Stimulated activated CD4-positive, alpha-beta T cell treated with anti-CD3 and anti-CD28 coated beads, Interleukin-15, amount 100 ng/mL, for 24 hours (primary cell): ENCODE measurements at regions not wholly inside any gene's neighbourhood (a gene's known extent, or its start where the extent isn't known, plus 50 kb on each side); places are given as distances from the start of the nearest gene placed in this dataset.
"Not testable (repeated sequence)": the region's sequence is repeated elsewhere in the genome, so short reads cannot be mapped to it uniquely, and the experiment has no call there.

Experiments
- DNase-seq: peaks from one replicate; pipeline ENCODE4 v3.0.0-alpha.2; 2020

DNA sequence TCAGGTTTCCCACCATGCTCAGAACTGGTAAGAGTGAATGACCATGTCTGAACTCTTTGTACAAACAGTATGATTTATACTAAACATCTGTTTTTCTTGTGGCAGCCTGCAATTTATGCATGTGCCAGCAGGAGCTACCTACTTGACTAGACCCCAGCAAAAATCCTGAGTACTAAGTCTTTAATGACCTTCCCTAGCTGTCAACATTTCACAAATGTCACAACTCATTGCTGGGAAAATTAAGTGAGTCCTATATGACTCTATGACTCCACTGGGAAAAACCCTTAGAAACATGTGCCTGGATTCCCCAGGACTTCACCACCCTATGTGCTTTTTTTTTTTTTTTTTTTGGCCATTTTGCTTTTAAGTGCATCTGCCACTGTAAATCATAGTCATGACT lies 1225.8 kb downstream of the SUCLG1 start:
- no peak for DNase-seq

DNA sequence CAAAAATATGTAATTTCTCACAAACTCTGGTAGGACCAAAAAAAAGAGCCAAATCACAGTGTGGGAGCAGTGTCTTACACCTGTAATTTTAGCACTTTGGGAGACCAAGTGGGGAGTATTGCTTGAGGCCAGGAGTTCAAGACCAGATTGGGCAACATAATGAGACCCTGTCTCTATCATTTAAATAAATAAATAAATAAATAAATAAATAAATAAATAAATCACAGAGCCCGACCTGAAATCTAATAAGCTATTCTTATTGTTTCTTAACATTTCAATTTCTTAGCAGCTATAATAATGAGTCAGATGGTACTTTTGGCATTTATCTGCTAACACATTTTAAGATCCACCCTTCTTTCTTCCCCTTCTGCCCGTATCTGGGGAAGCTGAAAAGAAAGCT lies 1229.6 kb downstream of the SUCLG1 start:
- no peak for DNase-seq

DNA sequence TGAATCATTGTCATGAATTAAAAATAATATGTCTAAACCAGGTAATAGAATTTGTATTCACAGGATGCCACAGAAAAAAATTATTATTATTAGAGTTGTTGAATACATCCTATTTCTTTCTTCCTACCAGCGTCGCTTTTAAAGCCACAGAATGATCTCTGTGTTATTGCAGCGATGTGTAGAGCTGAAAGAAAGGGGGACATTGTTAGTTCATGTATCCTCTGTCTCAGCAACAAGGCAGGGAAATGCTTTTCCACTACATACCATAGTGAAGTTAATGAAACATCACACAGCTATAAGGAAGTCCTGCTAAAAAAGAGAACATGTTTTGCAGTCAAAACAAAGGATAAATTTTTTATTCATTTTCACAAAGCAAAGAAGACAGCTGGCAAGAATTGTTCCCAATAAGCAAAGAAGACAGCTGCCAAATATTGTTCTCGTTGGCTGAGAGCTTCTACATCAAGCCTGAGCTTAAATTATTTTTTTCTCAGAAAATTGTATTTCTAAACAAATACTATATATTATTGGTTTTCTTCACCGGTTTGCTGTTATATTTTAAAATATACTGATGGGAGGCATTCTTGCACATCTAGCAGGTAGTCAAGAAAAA lies 1234.4 kb downstream of the SUCLG1 start:
- DNase-seq = no peak

DNA sequence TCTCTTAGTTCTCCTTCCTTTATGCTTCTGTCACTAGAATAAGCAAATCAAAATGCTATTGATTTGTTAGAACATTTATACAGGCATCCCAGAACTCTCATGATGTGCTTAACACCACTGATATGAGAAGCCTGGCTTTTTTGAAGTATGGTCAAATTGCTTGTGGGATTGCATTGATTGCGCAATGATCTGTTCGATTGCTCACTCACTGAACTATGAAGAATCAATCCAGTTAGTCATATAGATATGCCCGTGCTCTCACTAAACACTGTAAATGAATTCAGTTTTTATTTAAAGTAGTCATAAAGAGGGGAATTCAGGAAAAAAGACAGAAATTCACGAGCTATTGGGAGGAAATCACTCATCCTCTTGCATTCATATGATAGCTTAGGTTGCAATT lies 1237.8 kb downstream of the SUCLG1 start:
- DNase-seq = no peak

DNA sequence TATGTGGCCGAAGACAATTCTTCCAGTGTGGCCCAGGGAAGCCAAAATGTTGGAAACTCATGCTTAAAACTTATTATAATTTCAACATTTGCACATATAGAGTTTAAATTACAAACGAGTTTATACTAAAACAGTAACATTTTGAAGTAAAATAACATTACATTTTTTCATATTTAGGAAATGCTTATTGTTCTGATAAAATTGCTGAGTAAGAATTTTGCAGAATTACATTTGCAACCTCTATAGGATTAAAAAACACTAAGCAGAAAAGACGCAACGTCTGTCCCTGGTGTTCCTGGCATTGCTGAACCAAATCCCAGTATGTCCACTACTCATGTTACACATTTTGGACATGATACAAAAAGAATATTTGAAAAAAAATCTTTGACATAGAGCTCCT lies 1241.2 kb downstream of the SUCLG1 start:
- no peak for DNase-seq

DNA sequence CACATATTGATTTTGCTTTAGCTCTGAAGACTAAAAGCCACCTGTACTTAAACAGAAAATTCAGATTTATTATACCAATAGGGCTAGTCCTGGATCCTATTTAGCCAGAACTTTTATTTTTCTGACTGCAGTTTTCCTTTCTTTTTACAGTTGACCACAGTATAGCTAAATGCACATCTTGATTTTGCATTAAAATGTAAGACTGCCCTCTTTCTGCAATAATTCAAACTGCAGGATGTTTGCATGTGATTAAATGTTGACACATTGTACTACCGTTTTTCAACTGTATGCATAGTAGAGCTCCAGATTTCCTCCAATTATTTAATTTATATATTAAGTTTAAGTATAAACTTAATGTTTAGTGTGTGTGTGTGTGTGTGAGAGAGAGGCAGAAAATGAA lies 1262.9 kb downstream of the SUCLG1 start:
- no peak for DNase-seq

DNA sequence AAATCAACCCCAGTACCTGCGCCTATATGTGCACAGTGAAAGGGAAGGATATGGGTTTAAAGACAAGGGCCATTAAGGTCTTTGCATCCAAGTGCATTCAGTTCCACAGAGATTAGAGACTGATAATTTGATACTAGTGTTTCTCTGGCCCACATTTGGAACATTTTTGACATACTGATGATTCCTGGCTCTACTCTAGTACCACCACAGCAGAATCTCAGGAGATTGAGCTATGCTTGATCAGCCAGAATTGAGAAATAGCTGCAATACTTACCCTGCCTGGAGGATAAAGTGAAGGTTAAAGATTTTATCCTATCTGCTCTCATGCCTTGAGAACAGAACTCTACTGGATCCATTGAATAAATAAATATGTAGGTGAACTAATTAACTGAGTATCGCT lies 1267.8 kb downstream of the SUCLG1 start:
- no peak for DNase-seq

DNA sequence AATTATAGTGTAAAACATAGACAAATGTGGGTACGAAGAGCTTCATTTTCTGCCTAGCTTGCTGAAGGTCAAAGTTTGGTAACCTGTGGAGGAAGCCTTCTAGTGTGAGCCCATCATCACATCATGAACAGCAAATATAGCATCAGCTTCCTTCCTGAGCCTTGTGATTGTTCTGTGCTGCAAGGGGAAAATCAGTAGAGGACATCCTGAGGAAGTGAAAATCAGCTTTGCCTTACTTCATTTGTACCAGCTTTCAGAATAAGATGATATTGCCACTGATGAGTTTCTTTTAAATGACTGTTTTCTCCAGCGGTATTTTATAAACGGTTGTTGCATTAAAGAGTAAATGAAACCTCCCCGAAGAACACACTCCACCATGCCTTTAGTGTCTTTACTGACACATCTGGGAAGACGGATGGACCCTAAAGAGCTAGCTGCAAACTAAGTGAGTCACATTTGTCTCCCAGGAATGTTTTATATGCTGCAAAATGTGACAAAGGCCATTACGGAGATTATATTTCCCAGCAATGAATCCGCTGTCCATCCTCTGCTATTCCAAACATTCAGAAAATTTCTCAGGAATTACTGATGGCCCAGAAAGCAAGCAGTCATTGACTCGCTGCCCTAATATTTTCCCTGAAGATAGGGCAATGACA lies 1272.8 kb downstream of the SUCLG1 start:
- no peak for DNase-seq

DNA sequence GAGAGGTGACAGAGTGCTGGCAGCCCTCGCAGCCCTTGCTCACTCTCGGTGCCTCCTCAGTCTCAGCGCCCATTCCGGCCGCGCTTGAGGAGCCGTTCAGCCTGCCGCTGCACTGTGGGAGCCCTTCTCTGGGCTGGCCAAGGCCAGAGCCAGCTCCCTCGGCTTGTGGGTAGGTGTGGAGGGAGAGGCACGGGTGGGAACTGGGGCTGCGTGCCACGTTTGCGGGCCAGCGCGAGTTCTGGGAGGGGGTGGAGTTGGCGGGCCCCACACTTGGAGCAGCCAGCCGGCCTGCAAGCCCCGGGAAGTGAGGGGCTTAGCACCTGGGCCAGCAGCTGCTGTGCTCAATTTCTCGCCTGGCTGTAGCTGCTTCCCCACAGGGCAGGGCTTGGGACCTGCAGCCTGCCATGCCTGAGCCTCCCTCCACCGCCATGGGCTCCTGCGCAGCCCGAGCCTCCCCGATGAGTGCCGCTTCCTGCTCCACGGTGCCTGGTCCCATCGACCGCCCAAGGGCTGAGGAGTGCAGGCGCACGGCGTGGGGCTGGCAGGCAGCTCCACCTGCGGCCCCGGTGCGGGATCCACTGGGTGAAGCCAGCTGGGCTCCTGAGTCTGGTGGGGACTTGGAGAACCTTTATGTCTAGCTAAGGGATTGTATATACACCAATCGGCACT lies 1278.1 kb downstream of the SUCLG1 start:
- not testable (repeated sequence) for DNase-seq

DNA sequence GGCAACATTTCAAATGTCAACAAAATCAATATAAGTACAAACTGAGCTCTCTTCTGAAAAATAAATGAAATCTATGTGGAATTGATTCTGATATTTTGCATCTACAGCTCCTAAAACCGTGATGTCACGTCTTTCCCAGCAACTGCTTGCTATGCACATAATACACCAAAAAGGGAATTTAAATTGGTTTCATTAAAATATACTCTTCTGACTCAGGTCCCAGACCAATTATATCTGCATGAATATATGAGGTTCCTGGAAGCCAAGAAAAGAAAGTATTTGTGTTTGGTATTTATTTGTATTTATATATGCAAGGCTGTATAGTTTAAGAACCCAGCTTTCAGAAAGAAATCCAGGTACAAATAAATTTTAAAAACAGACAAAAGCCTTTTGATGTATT lies 1282.5 kb downstream of the SUCLG1 start:
- no peak for DNase-seq

DNA sequence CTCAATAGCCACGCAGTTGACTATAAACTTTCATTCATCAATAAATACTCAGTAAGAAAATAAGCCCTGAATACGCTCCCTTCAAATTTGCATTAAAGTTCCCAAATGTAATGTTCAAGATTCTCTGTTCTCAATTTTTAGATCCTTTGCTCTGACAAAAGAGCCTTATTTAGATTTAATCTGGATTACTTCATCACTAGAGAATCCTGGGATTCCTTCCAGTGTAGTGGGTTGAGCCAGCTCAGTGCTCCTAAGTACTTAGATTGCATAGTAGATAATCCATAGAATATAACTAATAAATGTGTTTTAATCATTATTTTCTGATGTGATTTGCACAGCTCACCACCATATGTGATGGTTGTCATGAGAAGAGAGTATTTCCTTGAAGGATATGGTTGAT lies 1286.2 kb downstream of the SUCLG1 start:
- DNase-seq = no peak

DNA sequence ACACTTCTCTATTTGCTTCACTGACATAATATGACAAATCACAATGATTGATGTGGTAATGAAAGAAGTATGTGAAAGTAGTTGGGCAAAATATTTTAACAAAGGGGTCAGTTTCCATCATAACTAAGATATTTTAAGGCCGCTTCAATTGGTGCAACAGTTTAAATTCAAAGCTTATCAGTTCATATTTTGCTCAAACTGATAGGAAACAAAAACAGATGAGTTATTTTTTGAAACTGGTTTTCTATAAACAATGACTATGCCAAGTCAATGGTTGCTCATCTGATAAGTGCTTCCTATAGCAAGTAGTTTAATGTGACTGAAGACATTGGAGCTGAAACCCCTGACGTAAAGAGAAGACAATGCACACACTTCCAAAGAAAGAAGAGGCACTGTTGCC lies 1290.7 kb downstream of the SUCLG1 start:
- no peak for DNase-seq

DNA sequence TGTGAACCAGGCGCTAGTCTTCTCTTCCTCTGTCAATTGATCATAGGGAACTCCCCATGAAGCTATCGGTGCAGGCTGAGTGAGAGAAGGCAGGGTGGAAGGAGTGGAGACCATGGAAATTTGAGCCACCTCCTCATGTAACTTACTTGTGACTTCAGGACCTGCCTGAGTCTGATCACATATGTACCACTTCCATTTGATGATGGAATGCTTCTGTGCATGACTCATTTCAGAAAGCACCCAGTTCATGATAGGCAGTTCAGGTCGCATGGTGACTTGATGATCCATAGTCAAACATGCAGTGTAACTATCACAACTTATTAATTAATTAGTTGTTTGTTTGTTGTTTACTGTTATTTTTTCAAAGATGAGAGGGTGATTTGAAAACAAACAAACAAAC lies 1296.7 kb downstream of the SUCLG1 start:
- DNase-seq = no peak

DNA sequence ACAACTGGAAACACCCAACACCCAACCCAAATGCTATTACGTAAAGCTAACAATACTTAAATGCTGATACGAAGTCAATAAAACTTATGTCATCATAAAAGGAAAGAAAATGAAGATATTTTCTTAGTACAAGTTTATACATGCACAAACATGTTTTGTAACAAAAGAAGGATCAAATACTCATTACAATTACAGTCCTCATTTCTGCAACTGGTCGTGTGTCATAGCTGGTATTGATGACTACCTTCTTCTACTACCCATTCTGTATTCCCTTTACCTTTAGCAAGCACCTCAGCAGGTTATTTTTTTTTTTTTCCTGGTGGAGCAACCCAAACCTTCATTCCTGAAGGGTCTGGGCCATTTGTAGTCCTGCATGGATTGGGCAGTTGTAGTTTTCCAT lies 1298.5 kb downstream of the SUCLG1 start:
- no peak for DNase-seq

DNA sequence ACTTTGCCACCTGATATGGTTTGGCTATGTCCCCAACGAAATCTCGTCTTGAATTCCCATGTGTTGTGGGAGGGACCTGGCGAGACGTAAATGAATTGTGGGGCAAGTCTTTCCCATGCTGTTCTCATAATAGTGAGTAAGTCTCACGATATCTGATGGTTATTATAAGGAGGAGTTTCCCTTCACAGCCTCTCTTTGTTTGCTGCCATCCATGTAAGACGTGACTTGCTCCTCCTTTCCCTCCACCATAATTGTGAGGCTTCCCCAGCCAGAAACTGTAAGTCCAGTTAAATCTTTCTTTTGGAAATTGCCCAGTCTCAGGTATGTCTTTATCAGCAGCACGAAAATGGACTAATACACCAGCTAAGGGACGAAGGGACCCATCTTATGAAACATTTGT lies 1303.3 kb downstream of the SUCLG1 start:
- DNase-seq = no peak

DNA sequence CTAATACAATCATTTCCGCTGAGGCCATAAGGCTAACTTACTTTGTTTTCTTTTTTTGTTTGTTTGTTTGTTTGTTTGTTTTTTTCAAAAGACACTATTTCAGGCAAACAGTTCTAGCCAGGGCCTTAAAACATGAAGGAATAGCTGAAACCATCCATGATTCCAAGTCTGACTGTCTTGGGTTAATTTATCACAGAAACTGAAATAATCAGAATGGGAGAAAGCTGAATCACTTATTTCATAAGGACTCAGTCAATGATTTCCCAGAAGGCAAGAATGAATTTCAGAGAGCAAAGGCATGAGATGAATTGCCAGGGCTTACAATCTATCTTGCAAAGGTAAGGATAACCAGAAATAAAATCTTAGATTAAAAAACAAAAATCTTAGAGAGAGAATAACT lies 1315.1 kb downstream of the SUCLG1 start:
- no peak for DNase-seq

DNA sequence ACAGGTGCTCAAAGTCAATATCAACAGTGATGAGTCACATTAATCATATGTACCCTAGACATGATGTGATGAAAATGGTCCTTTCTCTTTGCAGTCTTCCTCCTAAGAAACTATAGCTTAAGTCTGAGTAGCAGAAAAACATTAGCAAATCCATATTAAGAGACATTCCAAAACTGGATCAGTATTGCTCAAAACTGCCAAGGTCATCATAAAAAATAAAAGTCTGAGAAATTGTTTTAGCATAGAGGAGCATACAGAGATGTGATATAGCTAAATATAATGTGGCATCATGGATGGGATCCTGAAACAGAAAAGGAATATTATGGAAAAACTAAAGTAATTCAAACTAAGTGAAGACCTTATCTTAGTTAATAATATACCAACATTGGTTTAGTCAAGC lies 1316.1 kb downstream of the SUCLG1 start:
- DNase-seq = no peak

DNA sequence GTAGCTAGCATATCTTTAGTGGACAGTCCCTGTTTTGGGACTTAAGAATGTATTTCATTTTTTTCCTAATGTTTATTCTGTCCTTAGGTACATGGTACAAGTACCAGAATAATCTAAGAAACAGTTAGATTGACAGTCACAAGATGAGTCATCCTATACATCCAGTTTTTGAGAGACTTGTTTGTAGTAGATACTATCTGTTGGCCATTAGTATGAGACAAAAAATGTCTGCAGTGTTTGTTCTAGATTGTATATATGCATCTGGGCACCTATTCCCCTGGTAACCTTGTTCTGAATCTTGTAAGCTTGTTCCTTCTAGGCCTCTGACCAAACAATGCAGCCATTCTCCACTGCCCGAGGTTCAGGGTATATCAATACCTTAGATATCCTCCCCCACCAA lies 1343.5 kb downstream of the SUCLG1 start:
- DNase-seq = no peak

DNA sequence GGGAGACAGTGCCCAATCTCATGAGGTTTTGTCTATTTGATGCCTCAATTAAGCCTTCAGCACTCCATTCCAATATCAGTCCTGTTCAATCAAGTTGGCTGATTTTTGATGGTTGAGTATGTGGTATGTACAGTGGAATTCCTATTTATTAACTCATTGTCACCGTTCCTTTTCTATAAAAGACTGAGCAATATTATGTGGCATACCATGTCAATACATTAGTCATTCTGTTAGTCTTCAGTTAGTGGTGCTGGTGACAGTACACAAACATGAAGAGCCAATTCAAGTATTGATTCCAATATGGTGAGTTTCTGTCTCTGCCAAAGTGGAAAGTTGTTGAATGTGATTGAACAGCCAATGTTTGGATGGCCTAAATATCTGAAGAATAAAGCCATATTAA lies 1343.9 kb downstream of the SUCLG1 start:
- no peak for DNase-seq

DNA sequence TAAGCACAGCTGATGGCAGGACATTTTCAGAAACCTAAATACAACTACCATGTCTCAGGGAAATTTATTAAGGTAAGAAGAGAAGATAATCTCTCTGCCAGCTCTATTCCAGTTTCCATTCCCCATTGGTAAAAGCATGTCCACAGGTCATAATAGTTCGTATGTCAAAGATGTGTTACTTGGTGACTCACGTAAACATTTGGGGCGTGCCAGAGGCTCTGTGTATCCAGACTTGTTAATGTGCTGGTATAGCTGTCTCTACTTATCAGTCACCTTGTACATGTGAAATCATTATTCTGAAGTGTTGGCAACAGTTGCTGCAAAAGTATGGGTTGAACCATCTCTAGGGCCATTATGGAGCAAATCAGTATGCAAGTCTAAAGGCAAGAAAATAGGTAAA lies 1345.1 kb downstream of the SUCLG1 start:
- no peak for DNase-seq

DNA sequence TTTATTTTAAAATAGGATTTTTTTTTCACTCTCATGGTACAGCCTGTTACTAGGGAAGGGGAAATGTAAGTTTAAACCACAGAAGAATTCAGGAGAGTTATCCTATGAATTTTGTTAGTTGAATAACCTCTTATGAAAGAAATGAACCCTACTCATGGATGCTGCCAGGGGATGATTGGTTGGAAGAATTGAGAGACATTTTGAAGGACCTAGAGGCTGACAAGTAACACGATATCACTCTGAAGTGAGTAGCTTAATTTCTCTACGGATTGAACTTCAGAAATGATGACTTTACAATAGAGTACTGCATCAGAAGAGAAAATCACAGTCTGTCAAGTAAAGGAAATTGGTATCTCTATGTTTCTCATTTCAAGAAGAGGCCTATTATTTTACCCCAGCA lies 1346.2 kb downstream of the SUCLG1 start:
- no peak for DNase-seq

DNA sequence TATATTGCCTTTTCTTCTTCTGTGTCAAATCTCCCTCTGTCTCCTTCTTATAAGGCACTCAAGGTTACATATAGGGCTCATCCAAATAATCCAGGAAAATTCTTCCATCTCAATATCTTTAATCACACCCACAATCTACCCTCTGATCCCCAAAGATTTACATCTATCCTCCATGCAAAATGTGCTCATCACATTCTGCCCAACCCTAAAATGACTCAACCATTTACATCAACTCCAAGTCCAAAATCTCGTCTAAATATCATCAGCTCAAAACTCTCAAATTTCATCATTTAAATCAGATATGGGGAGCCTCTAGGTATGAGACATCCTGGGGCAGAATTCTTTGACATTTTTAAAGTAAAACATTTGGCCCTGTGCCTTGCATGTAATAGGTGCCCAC lies 1349.8 kb downstream of the SUCLG1 start:
- DNase-seq = no peak

DNA sequence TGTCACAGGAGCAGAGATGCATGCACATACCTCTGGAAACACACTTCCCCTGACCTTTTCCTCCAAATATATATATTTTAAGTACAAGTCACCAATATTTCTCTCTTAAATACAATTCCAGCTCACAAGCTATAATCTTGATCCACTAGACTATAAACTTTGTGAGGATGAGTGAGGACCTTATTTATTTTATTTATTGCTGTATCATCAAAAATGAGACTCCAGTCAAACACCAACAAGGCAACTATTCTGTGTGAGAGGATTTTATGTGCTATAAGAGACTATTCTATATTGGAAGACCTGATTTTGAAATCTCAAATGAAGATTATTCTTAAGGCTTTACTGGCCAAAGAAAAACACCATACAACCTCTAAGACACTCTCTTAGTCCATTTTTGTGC lies 1352.2 kb downstream of the SUCLG1 start:
- no peak for DNase-seq

DNA sequence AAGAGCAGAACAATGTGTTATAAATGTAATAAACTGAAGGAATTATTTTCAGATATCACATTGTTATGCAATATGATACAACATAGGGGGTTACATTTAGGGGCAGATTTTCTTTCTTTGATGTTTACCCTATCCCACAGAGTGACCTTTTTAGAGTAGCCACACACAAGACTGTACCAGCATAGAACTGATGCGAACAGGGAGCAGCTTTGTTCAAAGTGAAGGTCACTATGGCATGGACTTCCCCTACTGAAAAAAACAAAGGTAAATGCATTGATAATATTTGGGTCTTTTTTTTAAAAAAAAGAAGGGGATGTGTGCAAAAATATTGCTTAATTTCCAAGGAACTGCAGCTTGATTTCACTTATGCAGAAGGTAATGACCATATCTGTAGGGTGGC lies 1354.9 kb downstream of the SUCLG1 start:
- DNase-seq = no peak

DNA sequence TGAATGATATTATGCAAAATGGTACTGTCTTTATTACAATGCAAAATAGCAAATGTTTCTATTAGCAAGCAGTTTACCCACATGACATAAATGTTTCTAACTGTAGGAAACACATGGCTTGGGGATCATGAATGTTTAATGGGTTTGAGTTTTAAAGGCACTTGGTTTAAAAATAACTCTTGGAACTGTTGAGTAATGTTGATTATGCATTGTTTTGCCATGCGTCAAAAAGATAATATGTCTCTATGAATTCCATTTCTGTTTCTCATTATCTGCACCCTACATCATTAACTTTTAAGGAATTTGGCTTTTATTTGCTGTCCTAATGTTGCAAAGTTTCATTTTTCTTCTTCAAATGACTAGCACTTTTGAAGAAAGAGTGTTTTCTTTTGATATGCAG lies 1355.5 kb downstream of the SUCLG1 start:
- DNase-seq = no peak
